Peyer's patch (tissue), 4 donors: ENCODE measurements at regions not wholly inside any gene's neighbourhood (a gene's known extent, or its start where the extent isn't known, plus 50 kb on each side); places are given as distances from the start of the nearest gene placed in this dataset.

Experiments used
- DNase-seq, 3 donors: peaks; one replicate each; pipeline ENCODE4 v3.0.0-alpha.2; 2017 to 2019
- H3K27ac ChIP-seq, 4 donors: fragments of 200-600 bp; sonication (generic); one replicate each; pipeline ENCODE4 v1.5.1; 2016 to 2019
- H3K27me3 ChIP-seq, 2 donors: fragments of 200-600 bp; sonication (generic); one replicate each; pipeline ENCODE4 v1.5.1; 2019
- H3K36me3 ChIP-seq, 3 donors: fragments of 200-600 bp; sonication (generic); one replicate each; pipeline ENCODE4 v1.5.1; 2016 to 2019
- H3K4me1 ChIP-seq, 4 donors: fragments of 200-600 bp; sonication (generic); one replicate each; pipeline ENCODE4 v1.5.1; 2016 to 2019
- H3K4me3 ChIP-seq, 4 donors: fragments of 200-600 bp; sonication (generic); 1 replicate in 3 of 4; 2 replicates in 1 of 4; pipeline ENCODE4 v1.5.1; 2016 to 2019; ENCODE audit warnings: mild to moderate bottlenecking in 1 of 4
- H3K9me3 ChIP-seq, 4 donors: fragments of 200-600 bp; sonication (generic); one replicate each; pipeline ENCODE4 v1.5.1; 2016 to 2019; ENCODE audit warnings: mild to moderate bottlenecking in 1 of 4
- POLR2A ChIP-seq, 2 donors: fragments of 450-650 bp; IDR thresholded peaks; one replicate each; pipeline ENCODE4 v1.5.1; 2017; ENCODE audit warnings: antibody characterized with exemption in 2 of 2, mild to moderate bottlenecking in 2 of 2, moderate library complexity in 2 of 2
- TF ChIP-seq, protein P1 (sequence below), 6 experiments: fragments of 450-650 bp in 4 of 6; fragments of 200-600 bp in 2 of 6; sonication (generic) in 1 of 6; IDR thresholded peaks; one replicate each; pipeline ENCODE4 v1.5.1; 2017 to 2019; ENCODE audit warnings: antibody characterized with exemption in 6 of 6, mild to moderate bottlenecking in 3 of 6, moderate library complexity in 1 of 6

DNA sequence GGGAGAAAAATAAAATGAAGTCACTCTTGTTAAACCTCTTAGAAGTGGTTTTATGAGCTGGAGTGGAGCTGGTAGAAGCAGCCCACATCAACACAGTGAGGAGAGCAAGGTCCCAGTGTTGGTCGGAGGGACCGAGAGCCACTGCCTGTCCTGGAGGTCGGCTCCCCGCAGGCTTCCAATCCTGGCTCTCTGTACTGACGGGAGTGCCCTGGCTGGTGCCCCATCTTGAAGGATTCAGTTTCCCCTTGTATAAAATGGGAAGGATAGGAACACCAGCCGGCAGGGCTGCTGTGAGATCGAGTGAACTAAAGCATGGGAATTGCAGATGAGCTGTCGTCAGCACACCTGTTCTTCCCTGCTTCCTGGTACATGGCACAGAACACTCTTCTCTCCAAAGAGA, 104.3 kb upstream of the ID2 start:
- TF ChIP-seq POLR2A (IDR thresholded peaks at IDR 0.05) = no peak
- TF ChIP-seq, protein P1, sequence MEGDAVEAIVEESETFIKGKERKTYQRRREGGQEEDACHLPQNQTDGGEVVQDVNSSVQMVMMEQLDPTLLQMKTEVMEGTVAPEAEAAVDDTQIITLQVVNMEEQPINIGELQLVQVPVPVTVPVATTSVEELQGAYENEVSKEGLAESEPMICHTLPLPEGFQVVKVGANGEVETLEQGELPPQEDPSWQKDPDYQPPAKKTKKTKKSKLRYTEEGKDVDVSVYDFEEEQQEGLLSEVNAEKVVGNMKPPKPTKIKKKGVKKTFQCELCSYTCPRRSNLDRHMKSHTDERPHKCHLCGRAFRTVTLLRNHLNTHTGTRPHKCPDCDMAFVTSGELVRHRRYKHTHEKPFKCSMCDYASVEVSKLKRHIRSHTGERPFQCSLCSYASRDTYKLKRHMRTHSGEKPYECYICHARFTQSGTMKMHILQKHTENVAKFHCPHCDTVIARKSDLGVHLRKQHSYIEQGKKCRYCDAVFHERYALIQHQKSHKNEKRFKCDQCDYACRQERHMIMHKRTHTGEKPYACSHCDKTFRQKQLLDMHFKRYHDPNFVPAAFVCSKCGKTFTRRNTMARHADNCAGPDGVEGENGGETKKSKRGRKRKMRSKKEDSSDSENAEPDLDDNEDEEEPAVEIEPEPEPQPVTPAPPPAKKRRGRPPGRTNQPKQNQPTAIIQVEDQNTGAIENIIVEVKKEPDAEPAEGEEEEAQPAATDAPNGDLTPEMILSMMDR (IDR thresholded peaks at IDR 0.05) = no peak
- Histone ChIP-seq H3K27ac (no peak overlapping the region), H3K4me1 (peaks cover 0 to 35% (median 24%) of the 10 kb centered on the region in 4 donors), H3K9me3 (no peaks in the 10 kb centered on the region), H3K36me3 (no peaks in the 10 kb centered on the region), H3K4me3 (no peak overlapping the region), H3K27me3 (no peaks in the 10 kb centered on the region)
- DNase-seq = no peak

DNA sequence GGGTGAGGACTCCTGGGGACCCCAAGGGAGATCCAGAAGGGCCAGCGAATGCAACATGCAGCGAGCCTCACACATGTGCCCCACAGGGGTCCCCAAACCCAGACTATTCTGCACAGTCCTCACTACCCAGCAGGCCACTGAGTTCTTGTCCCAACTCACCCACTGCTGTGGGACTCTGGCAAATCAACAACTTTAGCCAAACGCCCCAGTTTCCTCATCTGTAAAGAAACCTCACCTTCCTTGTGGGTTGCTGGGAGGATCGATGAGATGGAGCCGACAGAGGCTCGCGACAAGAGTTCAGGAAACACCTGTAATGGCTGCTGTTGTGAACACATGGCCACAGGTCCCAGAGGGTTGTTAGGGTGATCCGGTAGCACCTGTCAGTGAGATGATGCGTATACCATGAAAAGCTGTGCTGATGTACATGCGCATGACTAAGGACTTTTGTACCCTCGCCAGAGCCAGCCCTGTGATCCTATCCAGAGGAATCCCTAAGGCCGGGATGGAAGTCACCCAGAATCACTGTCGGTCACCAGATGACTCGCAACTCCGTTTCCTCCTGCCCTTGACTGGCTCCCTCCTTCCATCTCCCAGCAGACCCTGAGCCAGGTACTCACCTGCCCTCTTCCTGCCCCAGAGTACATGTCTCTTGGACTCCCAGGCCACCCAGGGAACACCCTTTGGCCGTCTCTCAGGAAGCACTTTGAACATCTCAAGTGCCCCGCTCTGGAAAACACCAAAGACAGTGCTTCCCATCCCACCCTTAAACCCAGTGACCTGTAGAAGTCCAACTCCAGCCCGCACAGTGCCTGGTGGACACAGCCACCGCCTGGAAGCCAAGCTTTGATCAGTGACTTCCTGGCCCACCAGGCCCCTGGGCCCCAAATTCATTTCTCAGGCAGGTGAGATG, 103.3 kb upstream of the ID2 start:
- Histone ChIP-seq H3K27ac (no peak overlapping the region), H3K4me1 (peaks cover 0 to 44% (median 30%) of the 10 kb centered on the region in 4 donors), H3K4me3 (no peak overlapping the region), H3K27me3 (no peaks in the 10 kb centered on the region), H3K36me3 (no peaks in the 10 kb centered on the region), H3K9me3 (no peaks in the 10 kb centered on the region)
- peak in 1 of 3 donors; percentile 46 for DNase-seq
- no peak for TF ChIP-seq POLR2A (IDR thresholded peaks at IDR 0.05)
- TF ChIP-seq, protein P1 (IDR thresholded peaks at IDR 0.05) = no peak

DNA sequence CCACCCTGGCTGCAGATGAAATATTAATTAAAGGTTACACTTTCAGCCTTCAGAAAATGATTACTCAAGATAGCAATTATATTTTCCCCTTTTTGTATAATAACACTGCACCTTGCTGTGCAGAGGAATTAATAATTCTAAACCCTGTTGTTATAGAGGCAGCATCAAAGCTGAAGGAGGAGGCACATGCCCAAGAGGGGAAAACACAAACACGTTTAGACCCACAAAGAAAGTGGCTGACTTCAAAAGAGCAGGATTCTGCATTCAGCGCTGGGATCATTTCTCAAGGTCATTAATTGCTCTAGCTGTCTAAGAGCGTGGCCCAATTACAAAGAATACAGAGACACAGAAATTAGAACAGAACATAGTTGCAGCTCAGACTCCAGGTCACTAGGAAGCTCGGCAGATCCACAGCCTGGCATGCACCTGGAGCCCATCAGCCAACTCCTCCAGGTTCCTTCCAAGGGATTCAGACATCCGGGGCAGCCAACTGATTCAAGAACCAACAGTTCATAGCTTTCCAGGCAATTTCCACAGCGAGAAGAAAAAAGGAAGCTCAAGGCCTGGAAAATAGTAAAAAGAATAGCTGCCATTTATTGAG, 102.3 kb upstream of the ID2 start:
- no peak for TF ChIP-seq POLR2A (IDR thresholded peaks at IDR 0.05)
- TF ChIP-seq, protein P1 (IDR thresholded peaks at IDR 0.05) = no peak
- H3K4me1 ChIP-seq = peaks cover 0 to 48% (median 30%) of the 10 kb centered on the region in 4 donors
- H3K4me3 ChIP-seq = no peak overlapping the region
- DNase-seq = no peak
- H3K27me3 ChIP-seq = no peaks in the 10 kb centered on the region
- H3K36me3 ChIP-seq = no peaks in the 10 kb centered on the region
- H3K9me3 ChIP-seq = no peaks in the 10 kb centered on the region
- no peak overlapping the region for H3K27ac ChIP-seq

- Histone ChIP-seq H3K4me3 (no peak overlapping the region), H3K27me3 (no peaks in the 10 kb centered on the region), H3K4me1 (peaks cover 0 to 42% (median 21%) of the 10 kb centered on the region in 4 donors), H3K27ac (peak overlapping the region in 1 of 4 donors; percentile 3), H3K36me3 (no peaks in the 10 kb centered on the region), H3K9me3 (no peaks in the 10 kb centered on the region)
- TF ChIP-seq, protein P1 (IDR thresholded peaks at IDR 0.05) = no peak
- no peak for TF ChIP-seq POLR2A (IDR thresholded peaks at IDR 0.05)
- no peak for DNase-seq
Observed at GRCh38 chr2:8580316-8581233, 101.3 kb upstream of the ID2 start.

- no peak for DNase-seq
- Histone ChIP-seq H3K36me3 (no peaks in the 10 kb centered on the region), H3K27me3 (no peaks in the 10 kb centered on the region), H3K27ac (peak overlapping the region in 1 of 4 donors; percentile 3), H3K9me3 (no peaks in the 10 kb centered on the region), H3K4me3 (no peak overlapping the region), H3K4me1 (peaks cover 0 to 40% (median 15%) of the 10 kb centered on the region in 4 donors)
- TF ChIP-seq POLR2A (IDR thresholded peaks at IDR 0.05) = no peak
- TF ChIP-seq, protein P1 (IDR thresholded peaks at IDR 0.05) = no peak
Observed at GRCh38 chr2:8581234-8581561, 100.7 kb upstream of the ID2 start.
